Parathyroid adenoma (tissue), 2 donors: ENCODE measurements at regions not wholly inside any gene's neighbourhood (a gene's known extent, or its start where the extent isn't known, plus 50 kb on each side); places are given as distances from the start of the nearest gene placed in this dataset.

Experiments used
- H2AFZ ChIP-seq: fragments of 300-600 bp; sonication (generic); one replicate; pipeline ENCODE4 v1.7.0; 2017; ENCODE audit warnings: antibody characterized with exemption, mild to moderate bottlenecking
- H3K27ac ChIP-seq: fragments of 300-600 bp; sonication (generic); one replicate; pipeline ENCODE4 v1.7.0; 2017
- H3K27me3 ChIP-seq: fragments of 300-600 bp; sonication (generic); one replicate; pipeline ENCODE4 v1.7.0; 2017; ENCODE audit warnings: low read length; ENCODE audit not compliant: control insufficient read depth, insufficient read depth
- H3K36me3 ChIP-seq: fragments of 300-600 bp; sonication (generic); one replicate; pipeline ENCODE4 v1.7.0; 2017; ENCODE audit warnings: low read length; ENCODE audit not compliant: control insufficient read depth, insufficient read depth
- H3K4me1 ChIP-seq: fragments of 300-600 bp; sonication (generic); one replicate; pipeline ENCODE4 v1.7.0; 2017; ENCODE audit warnings: control low read depth
- H3K4me2 ChIP-seq: fragments of 300-600 bp; sonication (generic); one replicate; pipeline ENCODE4 v1.7.0; 2017; ENCODE audit warnings: low read length
- H3K4me3 ChIP-seq: fragments of 300-600 bp; sonication (generic); one replicate; pipeline ENCODE4 v1.7.0; 2017; ENCODE audit warnings: low read depth, low read length
- H3K79me2 ChIP-seq: fragments of 300-600 bp; sonication (generic); one replicate; pipeline ENCODE4 v1.7.0; 2017; ENCODE audit warnings: control low read depth
- H3K9ac ChIP-seq: fragments of 300-600 bp; sonication (generic); one replicate; pipeline ENCODE4 v1.7.0; 2017; ENCODE audit warnings: mild to moderate bottlenecking
- H3K9me3 ChIP-seq: fragments of 300-600 bp; sonication (generic); one replicate; pipeline ENCODE4 v1.7.0; 2017; ENCODE audit warnings: low read length; ENCODE audit not compliant: control insufficient read depth
- TF ChIP-seq, protein P1 (sequence below): fragments of 300-600 bp; sonication (generic); IDR thresholded peaks from one replicate; pipeline ENCODE4 v1.7.0; 2017; ENCODE audit warnings: antibody characterized with exemption, mild to moderate bottlenecking
- donor health status: primary hyperparathyroidism.

DNA sequence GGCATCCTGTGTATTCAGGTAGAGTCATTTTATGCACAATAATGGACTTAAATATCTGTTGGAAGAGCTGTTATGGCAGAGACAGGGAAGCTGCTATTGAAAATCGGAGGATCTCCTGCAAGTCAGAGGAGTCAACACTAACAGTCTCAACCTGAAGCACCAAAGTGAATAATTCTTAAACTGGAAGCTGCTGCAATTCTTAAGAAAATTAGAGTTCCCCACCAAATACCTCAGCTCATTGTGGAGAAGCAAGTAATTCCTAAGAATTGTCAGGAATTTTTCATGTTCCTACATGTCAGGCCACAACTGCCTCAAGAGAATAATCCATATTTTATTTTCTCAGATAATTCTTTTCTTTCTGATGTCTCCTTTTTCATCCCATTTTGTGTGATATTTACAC is 892.6 kb upstream of the LCORL start:
- Histone ChIP-seq H3K4me2 (no peak overlapping the region), H3K36me3 (no peaks in the 10 kb centered on the region), H3K79me2 (no peaks in the 10 kb centered on the region), H2AFZ (no peak overlapping the region), H3K27me3 (no peaks in the 10 kb centered on the region), H3K4me3 (no peak overlapping the region), H3K9me3 (no peaks in the 10 kb centered on the region), H3K4me1 (no peaks in the 10 kb centered on the region), H3K27ac (no peak overlapping the region), H3K9ac (no peak overlapping the region)
- TF ChIP-seq, protein P1, sequence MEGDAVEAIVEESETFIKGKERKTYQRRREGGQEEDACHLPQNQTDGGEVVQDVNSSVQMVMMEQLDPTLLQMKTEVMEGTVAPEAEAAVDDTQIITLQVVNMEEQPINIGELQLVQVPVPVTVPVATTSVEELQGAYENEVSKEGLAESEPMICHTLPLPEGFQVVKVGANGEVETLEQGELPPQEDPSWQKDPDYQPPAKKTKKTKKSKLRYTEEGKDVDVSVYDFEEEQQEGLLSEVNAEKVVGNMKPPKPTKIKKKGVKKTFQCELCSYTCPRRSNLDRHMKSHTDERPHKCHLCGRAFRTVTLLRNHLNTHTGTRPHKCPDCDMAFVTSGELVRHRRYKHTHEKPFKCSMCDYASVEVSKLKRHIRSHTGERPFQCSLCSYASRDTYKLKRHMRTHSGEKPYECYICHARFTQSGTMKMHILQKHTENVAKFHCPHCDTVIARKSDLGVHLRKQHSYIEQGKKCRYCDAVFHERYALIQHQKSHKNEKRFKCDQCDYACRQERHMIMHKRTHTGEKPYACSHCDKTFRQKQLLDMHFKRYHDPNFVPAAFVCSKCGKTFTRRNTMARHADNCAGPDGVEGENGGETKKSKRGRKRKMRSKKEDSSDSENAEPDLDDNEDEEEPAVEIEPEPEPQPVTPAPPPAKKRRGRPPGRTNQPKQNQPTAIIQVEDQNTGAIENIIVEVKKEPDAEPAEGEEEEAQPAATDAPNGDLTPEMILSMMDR: no peak

DNA sequence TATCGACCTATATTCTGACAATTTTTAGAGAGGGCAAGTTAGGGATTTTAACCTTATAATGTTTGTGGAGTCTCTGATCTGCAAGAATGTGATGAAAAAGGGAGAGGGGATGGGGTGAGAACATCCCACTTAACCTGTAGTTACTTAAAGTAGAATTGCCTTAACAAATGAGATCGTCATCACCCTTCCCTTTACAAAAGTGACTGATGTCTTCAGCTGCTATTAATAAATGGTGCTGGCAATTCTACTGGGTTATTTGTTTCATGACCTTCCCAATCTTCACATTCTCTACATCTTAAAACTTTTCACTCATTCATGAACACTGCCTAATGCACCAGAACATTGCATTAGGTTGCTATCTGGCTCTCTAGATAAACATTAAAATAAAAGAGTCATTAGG is 873.4 kb upstream of the LCORL start:
- Histone ChIP-seq H3K9ac (no peak overlapping the region), H3K4me3 (no peak overlapping the region), H3K36me3 (no peaks in the 10 kb centered on the region), H3K4me2 (no peak overlapping the region), H3K9me3 (no peaks in the 10 kb centered on the region), H3K27me3 (no peaks in the 10 kb centered on the region), H3K4me1 (no peaks in the 10 kb centered on the region), H3K79me2 (no peaks in the 10 kb centered on the region), H3K27ac (no peak overlapping the region), H2AFZ (no peak overlapping the region)
- TF ChIP-seq, protein P1: no peak

DNA sequence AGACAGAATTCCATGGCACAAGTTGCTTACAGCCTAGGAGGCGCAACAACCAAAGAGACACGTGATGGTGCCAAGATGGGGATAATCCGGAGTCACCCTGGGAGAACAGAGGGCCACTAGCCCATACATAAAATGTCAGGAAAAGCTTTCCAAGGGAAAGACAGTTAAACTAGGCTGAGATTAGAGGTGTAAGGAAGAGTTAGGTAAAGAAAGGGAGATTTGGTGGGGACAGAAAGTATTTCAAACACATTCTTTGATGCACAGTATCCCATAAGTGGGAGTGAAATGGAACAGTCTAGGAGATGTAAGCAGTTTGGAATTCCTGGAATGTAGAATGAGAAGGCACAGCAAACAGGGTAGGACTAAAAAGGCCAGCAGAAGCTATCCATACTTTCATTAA is 860.9 kb upstream of the LCORL start:
- no peaks in the 10 kb centered on the region for H3K79me2 ChIP-seq
- H3K9ac ChIP-seq: no peak overlapping the region
- TF ChIP-seq, protein P1: no peak
- H3K27me3 ChIP-seq: no peaks in the 10 kb centered on the region
- H3K36me3 ChIP-seq: no peaks in the 10 kb centered on the region
- no peak overlapping the region for H3K4me2 ChIP-seq
- no peak overlapping the region for H3K4me3 ChIP-seq
- H3K9me3 ChIP-seq: no peaks in the 10 kb centered on the region
- no peaks in the 10 kb centered on the region for H3K4me1 ChIP-seq
- no peak overlapping the region for H2AFZ ChIP-seq
- no peak overlapping the region for H3K27ac ChIP-seq

DNA sequence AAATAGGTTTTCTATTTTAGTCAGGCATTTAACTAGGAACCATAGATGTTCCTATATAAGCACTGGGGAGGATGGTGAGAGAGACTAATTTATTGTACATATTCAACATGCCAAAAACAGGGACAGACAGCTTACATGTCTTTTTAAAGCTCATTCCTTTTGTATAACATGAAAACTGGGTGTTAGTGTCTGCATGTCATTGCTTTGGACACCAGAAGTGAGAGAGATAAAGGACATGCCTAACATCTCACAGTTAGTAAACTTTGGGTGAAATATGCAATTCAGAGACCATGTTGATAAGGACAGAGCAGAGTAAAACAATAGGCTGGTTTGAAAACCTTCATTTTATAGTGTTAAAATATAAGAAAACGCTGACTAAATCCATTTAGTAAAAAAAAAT is 860.0 kb upstream of the LCORL start:
- Histone ChIP-seq H2AFZ (no peak overlapping the region), H3K36me3 (no peaks in the 10 kb centered on the region), H3K79me2 (no peaks in the 10 kb centered on the region), H3K4me3 (no peak overlapping the region), H3K4me1 (no peaks in the 10 kb centered on the region), H3K27me3 (no peaks in the 10 kb centered on the region), H3K9me3 (no peaks in the 10 kb centered on the region), H3K9ac (no peak overlapping the region), H3K4me2 (no peak overlapping the region), H3K27ac (no peak overlapping the region)
- TF ChIP-seq, protein P1: no peak

DNA sequence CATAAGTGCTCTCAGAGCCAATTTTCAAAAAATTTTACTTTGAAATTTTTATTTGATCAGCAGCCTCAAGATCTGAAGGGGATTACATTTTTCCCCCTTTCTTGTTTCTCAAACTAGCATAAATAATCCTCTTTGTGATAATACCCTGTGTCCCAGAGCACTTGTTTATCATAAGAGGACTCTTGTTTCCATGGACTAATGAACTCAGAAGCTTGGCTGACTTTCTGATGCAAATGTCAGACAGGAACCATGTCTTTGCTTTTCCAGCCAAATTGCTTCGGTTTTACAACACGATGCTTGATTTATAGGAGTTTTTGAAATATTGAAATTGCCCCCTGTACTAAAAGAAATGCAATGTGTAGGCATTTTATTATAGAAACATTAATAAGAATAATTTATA is 859.3 kb upstream of the LCORL start:
- Histone ChIP-seq H3K4me3 (no peak overlapping the region), H3K36me3 (no peaks in the 10 kb centered on the region), H3K27ac (no peak overlapping the region), H2AFZ (no peak overlapping the region), H3K9ac (no peak overlapping the region), H3K4me2 (no peak overlapping the region), H3K79me2 (no peaks in the 10 kb centered on the region), H3K4me1 (no peaks in the 10 kb centered on the region), H3K9me3 (no peaks in the 10 kb centered on the region), H3K27me3 (no peaks in the 10 kb centered on the region)
- TF ChIP-seq, protein P1: no peak
